ENCODE measurements at regions not wholly inside any gene's neighbourhood (a gene's known extent, or its start where the extent isn't known, plus 50 kb on each side); places are given as distances from the start of the nearest gene placed in this dataset.

DNA sequence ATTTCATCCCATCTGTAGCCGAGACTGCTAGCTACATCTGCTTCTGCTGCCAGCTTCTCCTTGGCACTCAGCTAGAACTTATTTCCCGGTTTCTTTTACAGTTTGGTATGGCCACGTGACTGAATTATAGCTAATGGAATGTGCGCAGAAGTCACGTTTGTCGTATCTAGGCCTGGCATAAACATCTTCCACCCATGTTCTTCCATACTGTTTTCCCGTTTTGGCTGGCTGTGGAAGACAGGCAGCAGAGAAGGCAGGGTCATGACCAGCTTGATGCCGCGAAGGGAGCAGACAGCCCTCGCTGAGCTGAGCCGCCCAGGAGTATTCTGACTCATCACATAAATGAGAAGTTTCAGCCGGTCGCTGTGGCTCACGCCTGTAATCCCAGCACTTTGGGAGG lies 186.7 kb downstream of the RFC3 start:
- ATAC-seq: no peak

DNA sequence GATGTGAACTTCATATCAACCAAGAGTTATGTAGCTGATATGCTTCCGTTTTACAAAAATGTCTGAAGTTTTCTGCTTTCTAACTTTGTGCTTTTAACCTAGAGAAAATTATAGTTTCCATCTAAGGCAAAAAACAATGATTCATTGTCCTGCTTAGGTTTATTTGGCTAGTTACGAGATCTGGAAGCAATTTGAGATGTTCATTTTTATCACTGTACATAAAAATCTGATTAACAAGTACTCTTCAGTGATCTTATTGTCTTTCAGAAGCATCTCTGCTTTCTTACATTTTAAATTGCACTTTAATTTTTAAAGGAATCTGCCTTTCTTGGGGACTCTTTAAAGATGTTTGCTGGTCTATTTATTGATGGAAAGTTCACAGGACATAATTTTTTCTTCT lies 188.1 kb downstream of the RFC3 start:
- ATAC-seq: no peak

DNA sequence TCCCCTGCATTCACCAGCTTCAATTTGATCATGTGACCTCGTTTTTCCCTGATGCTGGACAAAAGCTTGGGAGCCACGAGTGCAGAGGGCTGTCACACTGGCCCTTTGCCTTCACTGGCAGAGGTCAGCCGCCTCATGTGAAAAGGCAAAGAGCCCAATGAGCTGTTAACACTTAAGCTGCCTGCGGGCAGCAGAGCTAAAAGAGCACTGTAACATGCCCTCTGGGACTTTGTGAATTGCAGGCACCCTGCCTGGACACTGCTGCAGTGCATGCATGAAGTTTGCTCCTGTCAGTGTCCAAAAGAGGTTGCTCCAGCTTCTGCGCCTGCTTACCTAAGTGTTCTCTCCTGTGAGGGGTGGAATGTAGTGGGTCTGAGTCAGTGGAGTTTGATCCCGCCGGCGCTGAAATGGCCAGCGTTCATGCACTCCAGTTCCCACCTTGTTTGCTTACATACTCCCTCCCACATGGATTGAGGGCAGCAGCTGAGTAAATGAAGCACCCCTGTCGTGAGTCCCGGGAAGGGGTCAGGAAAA lies 193.7 kb downstream of the RFC3 start:
- ATAC-seq: no peak

DNA sequence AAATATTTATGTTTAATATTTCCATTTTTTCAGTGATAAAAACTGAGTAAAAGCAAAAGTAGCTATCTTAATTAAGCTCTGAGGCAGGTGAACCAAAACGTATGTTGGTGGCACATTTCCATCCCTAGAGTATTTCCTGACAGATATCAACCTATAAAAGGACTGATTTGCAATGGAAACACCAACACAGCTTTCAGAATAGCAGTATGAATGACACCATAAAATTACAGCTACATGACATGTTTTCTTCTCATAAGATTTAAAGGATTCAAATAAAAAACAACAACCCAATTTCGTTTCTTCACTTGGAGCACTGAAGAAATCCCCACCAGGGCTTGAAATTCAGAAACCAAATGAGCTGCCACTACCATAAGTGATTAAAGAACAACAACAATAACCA lies 194.4 kb downstream of the RFC3 start:
- no peak for ATAC-seq

DNA sequence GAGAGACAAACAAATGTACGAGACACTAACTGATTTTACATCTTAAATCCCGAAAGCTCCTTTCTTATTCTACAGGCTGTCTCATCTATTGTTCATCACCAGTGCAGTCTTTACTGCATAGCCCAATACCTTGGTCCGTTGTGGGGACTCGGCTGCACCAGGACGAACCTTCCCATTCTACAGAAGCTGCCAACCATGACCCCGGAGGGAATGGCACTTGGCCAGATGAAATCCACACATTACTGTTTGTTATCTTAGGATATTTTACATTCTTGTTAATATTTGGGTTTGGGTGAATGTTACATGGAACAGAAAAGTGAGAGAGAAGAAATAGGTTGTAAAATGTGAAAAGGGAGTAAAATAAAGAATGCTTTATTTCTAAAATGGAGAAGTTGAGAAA lies 195.1 kb downstream of the RFC3 start:
- no peak for ATAC-seq

DNA sequence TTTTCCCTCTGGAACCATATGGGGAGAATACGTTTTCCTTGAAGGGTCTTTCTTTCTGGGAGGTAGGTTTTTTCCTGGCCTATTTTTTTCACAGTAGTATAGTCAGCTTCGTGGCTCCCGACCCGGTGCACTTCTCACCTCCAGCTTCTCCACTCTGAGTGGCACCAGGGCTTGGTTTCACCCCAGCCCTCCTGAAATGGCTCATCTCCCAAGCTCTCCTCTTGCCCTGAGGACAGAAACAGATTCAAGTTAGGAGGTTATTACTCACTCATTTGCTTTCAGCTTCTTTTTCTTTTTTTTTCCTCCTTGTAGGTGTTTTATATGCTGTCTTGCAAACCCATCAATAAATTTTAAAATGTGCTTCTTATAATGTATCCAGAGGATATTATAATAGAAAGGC lies 199.3 kb downstream of the RFC3 start:
- ATAC-seq: no peak

DNA sequence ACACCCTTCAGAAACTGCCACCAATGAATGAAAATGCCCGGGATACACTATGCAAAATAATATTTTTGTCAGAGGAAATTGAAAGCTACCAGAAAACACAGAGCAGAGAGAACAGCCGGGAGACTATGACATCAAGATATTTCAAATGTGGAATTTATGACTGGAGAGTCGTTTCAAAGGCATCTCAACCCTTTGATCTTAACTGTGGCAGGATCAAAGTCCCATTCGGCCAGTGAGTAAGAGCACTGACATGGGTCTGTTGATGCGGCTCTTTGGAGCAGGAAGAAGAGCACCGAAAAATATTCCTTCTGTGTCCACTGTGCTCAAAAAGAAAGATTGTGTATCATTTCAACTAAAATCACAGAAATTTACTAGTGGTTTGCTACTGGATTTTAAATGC lies 201.9 kb downstream of the RFC3 start:
- no peak for ATAC-seq

DNA sequence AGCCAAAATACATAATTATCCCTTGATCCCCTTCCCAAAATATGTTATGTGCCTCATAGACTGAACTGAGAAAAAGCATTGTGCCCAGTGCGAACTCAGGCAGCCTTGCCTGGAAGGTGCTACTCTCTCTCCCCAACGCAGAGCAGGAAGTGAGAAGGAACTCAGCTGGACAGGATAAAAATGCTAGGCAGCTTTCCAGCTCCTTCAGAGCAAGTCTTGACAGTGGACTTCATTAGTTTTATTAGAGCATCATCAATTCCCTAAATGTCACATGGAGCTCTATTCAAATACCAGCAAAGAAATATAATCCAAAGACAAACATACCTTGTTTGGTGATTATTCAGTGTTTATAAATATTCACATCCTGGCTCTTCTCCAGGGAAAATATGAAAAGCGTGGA lies 202.4 kb downstream of the RFC3 start:
- ATAC-seq: no peak

DNA sequence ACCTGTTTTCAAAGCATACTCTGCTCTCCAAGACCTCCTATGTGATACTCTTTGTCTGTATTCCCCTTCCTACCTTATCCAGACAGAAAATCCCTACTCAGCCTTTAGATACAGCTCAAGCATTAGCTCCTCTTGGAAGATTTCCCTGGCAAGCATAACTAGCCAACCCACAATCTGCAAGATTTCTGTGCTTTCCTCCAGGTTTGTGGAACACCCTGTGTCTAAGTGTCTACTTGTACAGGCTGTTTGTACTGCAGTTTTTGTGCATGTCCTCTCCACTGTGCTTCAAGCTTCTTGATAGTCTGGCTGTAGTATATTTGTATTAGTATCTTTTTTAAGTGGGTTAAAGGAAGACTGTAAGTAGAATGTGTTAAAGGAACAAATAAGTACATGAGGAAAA lies 203.7 kb downstream of the RFC3 start:
- ATAC-seq: no peak

DNA sequence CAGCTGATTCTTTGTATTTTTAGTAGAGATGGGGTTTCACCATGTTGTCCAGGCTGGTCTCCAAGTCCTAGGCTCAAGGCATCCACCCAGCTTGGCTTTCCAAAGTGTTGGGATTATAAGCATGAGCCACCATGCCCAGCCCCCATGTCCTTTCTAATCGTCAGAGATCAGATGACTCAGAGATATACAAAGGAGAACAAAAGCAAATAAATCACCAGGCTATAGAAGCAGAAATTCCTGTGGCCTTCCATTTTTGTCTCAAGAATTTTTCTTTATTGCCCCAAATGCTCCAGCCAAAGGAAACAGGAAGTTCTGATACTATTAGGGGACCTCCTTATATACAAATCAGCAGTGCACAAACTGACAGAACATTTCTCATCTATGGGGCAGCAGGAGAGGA lies 207.8 kb downstream of the RFC3 start:
- ATAC-seq: no peak

DNA sequence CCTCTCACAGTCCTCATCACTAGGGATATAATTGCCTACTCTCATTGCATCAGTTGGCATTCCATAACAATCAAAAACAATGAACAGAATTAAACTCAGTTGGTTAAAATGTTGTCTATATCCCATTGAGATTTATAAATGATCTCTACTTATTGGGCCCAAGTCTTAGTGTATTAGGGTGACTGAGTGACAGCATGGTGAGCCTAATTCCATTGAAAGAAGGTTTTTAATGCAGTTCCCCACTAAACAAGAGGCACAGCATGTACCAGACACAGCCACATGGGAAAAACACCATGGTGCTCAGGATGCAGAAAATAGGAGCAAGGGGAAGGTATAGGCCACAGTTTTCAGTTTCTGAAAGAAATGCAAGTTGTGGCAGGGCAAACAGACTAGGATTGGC lies 208.4 kb downstream of the RFC3 start:
- no peak for ATAC-seq

DNA sequence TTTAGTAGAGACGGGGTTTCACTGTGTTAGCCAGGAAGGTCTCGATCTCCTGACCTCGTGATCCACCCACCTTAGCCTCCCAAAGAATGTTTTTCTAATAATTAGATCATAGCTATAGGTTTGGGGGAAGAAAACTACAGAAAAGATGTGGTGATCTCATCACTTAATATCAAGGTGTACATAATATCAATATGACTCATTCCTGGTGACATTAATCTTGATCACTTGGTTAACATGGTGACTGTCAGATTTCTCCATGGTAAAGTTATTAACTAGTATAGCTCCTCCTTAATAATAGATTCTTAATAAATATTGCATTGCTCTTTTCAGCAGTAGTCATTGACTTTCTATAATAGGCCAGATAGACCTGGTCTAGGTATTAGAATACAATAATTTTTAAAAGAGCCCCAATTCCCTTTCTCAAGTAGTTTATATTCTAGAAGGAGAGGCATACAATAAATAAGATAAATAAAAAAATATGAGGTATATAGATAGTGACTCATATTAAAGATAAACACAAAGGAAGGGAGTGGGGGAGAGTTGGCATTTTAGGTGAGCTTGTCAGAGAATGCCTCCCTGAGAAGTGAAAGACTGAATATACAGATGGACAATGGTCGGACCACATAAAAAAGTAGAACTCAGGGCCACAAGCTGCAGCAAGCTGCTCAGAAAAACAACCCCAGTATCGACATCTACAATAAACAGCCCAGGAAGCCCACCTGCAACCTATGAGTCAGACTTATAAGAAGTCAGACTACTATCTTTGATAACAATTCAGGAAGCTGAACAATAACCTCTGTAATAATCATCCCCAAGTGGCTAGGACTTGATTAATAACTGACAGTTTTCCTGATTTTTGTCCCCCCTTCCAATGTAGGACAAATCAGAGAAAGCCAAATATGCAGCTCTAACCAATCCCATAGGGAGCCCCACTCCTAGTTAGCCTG lies 210.8 kb downstream of the RFC3 start:
- no peak for ATAC-seq

DNA sequence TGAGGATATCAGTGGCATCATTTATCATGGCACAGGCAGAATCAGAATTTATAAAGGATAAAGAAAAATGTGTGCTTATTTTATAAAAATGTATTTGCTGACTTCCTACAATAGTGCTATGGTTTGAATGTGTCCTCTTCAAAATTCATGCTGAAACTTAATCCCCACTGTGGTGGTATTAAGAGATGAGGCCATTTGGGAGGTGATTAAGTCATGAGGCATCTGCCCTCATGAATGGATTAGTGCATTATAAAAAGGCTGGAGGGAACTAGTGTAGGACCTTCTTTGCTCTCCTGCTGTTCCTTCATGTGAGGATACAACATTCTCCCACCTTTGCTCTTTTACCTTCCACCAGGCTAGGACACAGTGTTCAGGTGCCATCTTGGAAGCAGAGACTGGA lies 212.8 kb downstream of the RFC3 start:
- ATAC-seq: no peak

DNA sequence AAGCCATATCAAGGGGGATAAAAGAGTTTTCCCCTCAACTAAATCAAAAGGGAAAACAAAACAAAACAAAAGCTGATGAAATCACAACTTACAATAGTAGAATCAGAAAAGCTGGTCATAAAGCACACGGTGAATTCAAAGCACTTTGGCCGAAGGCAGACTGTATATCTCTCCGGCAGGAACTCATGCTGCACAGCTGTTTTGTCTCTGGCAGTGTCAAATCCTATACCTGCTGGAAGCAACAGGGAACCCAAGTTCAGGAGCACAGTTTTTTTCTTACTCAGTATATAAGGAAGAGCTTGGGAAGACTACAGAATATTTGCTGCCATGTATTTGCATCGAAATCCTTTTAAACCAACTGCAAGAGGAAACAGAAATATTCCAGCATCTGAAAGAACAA lies 213.7 kb downstream of the RFC3 start:
- ATAC-seq: no peak

DNA sequence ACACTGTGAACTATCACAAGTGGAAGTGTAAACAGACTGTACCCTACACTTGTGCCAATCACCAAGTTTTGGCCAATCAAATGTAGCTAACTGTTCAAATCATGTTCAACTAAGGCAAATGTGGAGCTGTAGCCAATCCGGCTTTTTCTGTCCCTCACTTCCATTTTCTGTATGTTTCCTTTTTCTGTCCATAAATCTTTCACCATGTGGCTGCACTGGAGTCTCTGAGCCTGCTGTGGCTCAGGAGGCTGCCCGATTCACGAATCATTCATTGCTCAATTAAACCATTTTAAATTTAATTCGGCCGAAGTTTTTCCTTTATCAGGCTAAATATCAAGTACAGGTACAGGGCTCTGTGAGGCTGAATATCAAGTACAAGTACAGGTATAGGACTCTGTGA lies 216.5 kb downstream of the RFC3 start:
- ATAC-seq: no peak

DNA sequence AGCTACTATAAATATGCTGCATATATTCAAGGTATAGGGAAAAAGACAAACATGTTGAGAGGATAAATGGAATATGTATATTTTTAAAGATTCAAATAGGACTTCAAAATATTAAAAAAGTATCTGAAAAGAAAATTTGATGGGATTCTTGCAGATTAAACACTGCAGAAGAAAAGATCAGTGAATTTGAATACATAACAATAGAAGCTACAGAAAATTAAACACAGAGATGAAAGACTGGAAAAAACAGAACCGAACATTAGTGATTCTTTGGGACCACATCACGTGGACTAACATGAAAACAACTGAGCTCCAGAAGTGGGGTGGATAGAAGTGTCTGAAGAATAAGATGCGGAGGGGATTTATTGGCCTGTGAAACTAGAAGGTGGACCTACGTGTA lies 217.2 kb downstream of the RFC3 start:
- ATAC-seq: no peak

DNA sequence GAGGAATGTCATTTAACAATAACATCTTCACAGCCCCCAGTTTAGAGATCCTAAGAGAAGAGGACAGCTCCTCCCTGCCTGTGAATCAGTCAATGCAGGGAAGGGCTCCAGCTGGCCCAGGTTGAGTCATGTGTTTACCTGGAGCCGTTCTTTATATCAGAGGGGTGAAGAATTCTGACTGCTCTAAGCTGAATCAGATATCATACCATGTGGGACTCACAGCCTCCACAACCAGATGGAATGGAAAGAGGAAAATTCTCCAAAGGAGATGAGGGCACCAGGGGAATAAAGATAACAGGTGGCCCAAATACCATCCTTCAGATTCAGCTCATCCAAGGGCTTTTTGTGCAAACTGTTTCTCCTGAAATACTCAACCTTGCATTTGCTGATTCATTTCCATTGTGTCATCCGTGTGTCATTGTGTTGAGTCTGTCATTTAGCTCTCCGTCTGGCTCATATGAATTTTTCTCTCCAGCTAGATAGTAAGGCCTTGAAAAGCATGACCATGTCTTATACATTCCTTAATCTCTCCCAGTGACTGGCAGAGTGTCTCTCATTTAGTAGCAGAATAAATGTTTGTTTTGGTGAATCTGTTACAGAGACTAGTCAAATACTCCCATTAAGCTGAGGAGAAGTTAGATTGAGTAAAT lies 217.9 kb downstream of the RFC3 start:
- ATAC-seq: no peak

DNA sequence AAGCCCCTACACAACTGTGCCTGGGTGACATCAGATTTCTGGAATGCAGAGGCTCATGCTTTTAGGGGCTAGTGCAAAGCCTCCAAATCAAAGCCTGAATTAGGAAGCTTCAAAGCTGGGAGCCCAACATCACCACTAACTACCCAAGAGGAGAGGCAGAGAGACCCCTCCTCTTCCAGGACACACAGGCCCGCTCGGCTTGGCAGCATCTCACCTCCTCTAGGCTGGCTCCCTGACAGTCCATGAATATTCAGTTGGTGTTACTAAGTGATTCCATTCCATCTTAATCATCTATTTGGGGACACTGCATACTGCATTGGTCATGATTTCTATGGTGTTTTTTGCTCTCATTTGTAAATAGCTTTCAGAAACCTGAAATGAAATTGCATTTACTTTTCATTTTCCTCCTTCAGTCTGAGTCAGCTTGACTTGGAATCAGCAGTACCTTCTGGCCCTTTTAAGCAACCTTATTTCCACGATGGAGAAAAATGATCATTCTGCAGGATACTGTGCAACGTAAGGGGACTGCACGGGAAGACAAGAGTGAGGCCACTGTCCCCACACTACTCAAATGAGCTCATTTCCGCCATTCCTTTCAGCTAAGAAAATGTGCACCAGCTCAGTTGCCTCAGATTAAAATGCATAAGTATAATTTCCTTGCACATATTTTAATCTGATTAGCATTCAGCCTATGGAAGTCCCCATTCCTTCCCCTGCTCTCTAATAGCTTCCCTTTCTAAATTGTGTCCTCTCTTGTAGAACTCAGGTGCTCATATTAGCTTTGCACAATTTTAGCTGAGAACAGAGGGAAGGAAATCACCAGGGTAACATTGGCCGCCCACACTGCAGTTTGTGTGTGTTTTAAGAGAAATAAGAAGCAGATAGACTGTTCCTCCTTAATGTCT lies 219.9 kb downstream of the RFC3 start:
- no peak for ATAC-seq

DNA sequence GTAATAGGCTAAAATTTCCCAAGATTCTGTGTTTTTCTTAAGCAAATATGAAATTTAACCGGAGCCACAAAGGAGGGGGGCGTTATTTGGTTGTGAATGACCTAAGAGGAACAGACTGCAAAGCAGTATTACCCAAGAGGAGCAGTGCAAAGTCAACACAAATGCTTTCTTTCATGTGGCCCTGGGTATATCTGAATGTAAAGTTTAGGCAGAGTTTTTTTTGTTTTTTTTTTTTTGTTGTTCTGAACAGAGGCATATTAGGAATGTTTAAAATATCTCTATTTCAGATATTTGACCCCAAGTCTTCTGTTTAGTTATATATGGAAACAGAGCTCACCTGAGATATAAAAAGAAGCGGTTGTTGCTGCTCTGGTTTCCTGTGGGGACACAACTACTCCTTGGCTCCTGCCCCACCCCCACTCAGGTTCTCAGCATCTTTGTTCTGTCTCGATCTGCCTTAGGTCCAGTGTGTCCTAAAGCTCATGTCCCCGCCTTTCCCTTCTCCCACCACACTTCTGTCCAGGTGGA lies 220.7 kb downstream of the RFC3 start:
- no peak for ATAC-seq

DNA sequence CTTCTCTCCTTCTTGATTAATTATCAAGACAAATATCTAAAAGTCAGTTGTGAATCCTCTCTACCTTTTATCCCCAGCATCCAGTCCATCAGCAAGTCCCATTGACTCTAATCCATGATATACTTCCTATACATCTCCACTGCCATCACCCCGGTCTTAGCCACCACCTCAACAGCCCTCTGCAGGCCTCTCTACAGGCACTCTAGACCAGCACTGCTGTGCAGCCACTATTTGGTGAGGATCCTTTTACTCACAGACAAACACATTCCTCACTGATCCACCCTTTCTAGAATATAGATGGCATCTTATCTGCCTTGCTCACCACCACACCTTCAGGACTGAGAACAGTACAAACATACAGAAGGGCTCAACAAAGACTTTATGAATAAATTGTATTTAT lies 221.7 kb downstream of the RFC3 start:
- no peak for ATAC-seq

DNA sequence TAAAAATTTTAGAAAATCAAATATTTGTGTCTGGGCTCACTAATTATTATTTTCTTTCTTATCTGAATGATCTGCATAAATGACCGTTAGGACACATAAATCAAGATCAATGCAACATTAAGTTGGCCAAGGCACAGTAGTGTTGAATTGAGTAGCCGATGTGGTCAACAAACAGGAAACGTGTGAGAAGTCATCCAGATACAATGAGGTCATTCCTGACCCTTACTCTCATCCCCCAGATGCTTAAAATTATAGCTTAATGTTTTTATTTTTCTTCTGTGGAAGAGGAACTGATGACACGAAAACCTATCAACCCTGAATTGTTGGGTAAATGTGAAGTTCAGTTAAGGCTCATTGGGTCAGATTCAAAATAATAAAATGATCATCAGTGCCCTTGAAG lies 222.9 kb downstream of the RFC3 start:
- no peak for ATAC-seq

DNA sequence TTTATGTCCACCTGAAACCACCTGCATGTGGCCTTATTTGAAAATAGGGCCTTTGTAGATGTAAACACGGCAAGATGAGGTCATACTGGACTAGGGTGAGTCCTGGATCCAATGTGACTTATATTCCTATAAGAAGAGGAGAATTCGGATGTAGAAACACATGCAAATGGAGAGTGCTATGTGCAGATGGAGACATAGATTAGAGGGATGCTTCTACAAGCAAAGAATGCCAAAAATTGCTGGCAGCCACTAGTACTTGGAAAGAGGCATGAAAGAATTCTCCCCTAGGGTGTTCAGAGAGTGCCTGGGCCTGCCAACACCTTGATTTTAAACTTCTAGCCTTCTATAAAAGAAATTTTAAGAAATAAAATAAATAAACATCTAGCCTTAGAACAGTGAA lies 226.1 kb downstream of the RFC3 start:
- ATAC-seq: no peak

DNA sequence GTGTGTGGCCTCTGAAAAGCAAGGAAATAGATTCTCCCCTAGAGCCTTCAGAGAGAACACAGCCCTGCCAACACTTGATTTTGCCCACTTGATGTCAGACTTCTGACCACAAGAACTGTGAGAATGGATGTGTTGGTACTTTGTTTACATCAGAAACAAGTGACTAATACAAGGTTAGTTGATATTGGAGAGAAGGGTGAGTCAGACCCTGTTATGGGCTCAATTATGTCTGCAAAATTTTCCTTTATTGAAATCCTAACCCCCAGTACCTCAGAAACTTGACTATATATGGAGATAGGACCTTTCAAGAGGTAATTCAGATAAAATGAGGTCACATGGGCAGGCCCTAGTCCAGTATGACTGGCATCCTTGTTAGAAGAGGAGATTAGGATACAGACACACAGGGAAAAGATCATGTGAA lies 226.7 kb downstream of the RFC3 start:
- no peak for ATAC-seq

All from activated CD4-positive, CD25-positive, alpha-beta regulatory T cell treated with anti-CD3 and anti-CD28 coated beads, Interleukin-2, amount 50 U/mL, for 24 hours (primary cell).